ENCODE measurements at regions not wholly inside any gene's neighbourhood (a gene's known extent, or its start where the extent isn't known, plus 50 kb on each side); places are given as distances from the start of the nearest gene placed in this dataset.
"Not testable (repeated sequence)": the region's sequence is repeated elsewhere in the genome, so short reads cannot be mapped to it uniquely, and the experiment has no call there.

- DNase-seq: no peak
These were observed 843.9 kb downstream of the FRK start for GRCh38 chr6:115216835-115217234.

DNA sequence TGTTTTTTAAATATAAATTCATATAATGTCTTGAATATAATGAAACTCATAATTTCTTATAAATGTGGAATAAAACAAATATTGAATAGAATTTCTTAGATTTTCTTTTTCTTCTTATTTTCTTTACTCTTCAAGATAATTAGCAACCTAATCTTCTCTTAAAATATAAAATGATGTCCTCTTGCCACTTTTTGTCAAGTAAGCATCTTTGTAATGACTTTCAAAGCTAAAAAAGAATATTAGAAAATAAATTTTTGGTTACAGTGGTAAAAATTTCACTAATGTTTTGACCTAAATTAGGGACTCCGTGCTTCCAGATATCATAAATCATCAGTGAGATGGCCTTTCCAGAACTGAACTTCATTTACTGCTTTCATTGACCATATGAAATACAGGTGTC lies 846.4 kb downstream of the FRK start:
- DNase-seq: no peak

- no peak for DNase-seq
These were observed 857.3 kb downstream of the FRK start for GRCh38 chr6:115203381-115203780.

GRCh38 chr6:115194981-115195638 lies 852.3 kb upstream of the HS3ST5 start:
- peak; percentile 69 for DNase-seq

GRCh38 chr6:115191989-115192388 lies 849.2 kb upstream of the HS3ST5 start:
- no peak for DNase-seq

- no peak for DNase-seq
These were observed 847.7 kb upstream of the HS3ST5 start for GRCh38 chr6:115190534-115190933.

DNA sequence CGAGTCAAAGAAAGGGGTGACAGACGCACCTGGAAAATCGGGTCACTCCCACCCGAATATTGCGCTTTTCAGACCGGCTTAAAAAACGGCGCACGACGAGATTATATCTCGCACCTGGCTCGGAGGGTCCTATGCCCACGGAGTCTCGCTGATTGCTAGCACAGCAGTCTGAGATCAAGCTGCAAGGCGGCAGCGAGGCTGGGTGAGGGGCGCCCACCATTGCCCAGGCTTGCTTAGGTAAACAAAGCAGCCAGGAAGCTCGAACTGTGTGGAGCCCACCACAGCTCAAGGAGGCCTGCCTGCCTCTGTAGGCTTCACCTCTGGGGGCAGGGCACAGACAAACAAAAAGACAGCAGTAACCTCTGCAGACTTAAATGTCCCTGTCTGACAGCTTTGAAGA lies 832.6 kb upstream of the HS3ST5 start:
- not testable (repeated sequence) for DNase-seq

- DNase-seq: not testable (repeated sequence)
These were observed 823.1 kb upstream of the HS3ST5 start for GRCh38 chr6:115165912-115166311.

DNA sequence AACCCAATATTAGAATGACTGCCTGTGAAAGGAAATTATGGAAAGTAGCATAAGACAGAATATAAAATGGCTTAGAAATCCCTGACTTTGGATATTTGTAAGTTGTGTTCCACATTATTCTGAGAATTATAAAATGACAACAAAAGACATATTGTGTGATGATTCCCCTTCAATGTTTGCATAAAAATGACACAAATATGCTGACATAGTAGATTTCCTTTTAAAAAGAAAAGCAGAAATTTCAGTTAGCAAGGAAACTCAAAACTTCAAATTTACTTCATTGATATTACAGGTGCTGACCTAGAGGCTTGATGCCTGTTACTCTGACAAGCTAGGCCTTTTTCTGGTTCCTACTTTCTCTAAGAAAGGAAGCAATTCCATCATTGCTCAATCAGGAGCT lies 816.9 kb upstream of the HS3ST5 start:
- DNase-seq: no peak

GRCh38 chr6:115137910-115138309 lies 795.1 kb upstream of the HS3ST5 start:
- DNase-seq: no peak

DNA sequence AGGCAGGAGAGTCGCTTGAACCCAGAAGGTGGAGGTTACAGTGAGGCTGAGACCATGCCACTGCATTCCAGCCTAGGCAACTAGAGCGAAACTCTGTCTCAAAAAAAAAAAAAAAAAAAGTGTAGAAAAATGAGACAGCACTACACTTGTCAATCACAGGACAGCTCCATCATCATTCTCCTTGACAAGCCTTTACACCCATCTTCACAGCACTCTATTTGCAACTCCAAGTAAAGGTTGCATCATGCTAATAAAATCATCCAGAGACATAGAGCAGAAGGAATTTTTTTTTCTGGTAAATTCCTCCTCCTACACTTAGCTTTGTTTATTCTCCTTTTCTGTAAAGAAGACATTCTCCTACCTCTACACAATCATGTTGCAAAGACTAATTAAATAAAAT lies 791.0 kb upstream of the HS3ST5 start:
- DNase-seq: no peak

DNA sequence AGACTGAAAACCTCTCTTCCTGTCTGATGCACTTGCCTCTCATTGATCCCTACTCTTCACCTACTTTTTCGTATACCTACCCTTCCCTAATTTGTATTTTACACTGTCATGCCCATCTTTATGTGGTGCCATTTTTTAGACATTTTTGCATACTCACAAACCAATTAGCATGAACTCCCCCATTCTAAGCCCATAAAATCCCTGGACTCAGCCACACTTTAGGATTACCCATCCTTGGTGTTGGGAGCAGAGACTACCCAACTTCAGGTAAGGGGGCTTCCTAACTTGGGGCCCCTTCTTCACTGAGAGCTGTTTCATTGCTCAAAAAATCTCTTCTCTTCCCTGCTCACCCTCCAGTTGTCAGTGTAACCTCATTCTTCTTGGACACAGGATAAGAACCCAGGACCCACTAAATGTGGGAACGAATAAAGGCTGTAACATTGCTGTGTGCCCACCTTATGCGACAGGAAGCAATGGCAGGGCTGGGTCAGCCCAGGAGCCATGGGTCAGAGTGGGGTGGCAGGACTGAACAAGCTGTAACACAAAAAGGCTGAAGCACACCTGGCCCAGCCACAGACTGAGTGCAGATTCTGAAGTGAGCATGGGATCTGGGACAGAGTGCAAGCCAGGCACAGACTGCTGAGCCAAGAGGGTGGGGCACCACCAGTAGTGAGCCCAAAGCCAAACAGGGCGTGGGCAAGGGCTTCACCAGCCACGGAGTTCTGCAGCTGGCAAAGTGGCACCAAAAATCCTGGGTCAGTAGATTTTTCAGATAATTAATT lies 789.1 kb upstream of the HS3ST5 start:
- DNase-seq: no peak

GRCh38 chr6:115121513-115121912 lies 778.7 kb upstream of the HS3ST5 start:
- DNase-seq: not testable (repeated sequence)

GRCh38 chr6:115120391-115120790 lies 777.6 kb upstream of the HS3ST5 start:
- no peak for DNase-seq

DNA sequence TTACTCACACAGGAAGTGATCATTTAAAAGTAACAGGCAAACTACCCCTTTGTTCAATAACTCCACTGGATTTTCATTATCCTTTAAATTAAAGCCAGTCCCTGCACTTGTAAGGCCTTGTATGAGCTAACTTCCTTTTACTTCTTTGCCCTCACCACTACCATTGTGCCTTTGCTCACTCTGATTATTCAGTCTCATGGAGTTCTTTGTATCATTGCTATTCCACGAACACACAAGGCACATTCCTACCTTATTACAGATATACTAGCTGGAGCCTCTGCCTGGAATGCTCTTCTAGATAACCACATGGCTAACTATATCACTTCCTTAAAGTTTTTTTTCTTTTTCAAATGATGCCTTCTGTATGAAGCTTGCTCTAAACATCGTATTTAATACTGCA lies 748.6 kb upstream of the HS3ST5 start:
- no peak for DNase-seq

DNA sequence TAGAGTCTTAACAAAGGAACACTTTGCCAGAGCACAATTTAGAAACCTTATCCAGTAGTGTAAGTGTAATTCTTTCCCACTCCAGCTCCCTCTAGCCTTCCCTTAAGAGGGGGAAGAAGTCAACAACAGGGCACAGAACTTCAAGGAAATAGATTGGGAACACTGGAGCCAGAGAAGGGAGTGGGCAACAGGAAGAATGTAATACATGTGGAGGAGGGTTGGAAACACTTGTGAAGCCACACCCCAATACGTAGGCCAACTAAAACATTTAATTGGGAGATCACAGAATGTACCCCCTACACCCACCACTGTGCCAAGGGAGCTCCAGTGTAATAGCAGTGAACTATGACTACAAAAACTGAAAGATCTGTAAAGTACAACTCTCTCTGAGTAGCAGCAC lies 735.7 kb upstream of the HS3ST5 start:
- DNase-seq: no peak

DNA sequence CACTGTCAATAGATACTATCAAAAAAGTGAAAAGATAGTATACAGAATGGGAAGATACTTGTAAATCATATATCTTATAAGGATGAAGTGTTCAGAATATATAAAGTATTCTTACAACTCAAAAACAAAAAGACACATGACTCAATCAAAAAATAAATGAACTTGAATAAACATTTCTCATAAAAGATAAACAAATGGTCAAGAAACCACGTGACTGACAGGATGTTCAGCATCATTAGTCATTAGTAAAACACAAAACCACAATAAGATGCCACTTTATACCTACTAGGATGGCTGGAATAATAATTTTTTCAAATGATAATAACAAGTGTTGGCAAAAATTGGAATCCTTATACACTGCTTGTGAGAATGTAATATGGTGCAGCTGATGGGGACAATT lies 729.1 kb upstream of the HS3ST5 start:
- no peak for DNase-seq

DNA sequence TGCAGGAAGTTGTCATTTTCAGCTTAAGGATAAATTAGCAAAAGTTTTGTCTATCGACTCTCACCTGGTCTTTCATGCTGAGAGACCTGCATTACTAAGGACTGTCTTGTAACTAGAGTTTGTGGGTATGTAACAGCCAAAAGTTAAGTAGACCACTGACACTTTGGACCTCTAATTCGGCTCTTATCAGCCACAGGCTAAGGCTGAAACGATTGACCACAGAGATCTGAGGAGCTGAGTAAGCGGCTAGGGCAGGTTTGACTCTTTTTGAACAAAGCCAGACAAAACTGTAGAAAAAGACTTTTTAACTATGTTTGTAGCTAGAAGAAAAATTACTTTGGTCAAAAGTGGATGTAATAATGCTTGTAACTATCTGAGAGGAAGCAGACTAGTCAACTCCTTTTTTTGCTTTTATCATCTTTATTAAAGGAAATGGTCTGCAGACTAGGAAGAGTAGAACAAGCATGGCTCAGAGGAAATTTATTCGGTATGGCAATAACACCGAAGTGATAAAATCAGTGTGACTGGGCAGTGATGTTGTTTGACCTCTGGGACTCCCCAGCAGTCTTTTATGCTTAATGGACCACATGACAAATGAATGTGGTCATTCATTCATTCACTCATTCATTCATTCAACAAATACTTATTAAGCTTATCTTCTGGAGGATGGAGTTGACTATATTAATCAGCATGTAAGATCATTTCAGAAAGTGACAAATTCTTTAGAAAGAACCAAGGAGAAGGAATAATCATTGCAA lies 725.0 kb upstream of the HS3ST5 start:
- no peak for DNase-seq

DNA sequence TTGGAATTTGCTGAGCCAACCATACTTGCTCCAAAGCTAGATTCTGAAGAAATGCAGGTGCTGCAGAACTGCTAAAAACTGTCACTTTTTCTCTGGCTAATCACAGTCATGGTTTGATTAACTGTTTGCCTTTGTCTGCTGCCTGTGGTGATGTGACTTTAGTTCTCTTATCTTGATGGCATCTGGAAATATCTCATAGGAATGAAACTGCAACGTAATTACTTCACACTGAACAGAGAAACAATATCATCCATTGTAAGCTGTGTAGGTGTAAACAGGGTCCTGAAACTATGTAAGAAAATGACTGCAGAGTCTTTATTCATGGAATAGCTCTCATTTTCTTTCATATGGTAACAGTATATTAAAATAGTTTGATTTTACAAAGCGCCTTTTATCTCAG lies 721.9 kb upstream of the HS3ST5 start:
- DNase-seq: no peak

DNA sequence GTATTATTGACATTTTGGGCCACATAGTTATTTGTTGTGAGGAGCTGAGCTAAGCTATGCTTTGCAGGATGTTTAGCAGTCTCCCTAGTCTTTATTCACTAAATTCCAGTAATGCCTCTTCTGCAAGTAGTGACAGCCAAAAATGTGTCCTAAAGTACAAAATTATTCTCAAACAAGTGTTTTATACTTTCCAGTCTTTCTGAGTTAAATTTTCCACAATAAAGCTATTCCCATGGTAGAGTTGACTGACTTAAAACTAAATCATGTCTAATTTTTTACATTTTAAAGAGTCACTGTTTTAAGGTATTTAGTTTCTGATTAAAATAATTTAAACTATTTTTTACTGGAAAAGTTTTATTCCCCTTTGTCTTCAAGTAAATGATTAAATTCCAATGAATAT lies 717.8 kb upstream of the HS3ST5 start:
- DNase-seq: no peak

GRCh38 chr6:115058414-115059211 lies 715.8 kb upstream of the HS3ST5 start:
- DNase-seq: peak; percentile 91

DNA sequence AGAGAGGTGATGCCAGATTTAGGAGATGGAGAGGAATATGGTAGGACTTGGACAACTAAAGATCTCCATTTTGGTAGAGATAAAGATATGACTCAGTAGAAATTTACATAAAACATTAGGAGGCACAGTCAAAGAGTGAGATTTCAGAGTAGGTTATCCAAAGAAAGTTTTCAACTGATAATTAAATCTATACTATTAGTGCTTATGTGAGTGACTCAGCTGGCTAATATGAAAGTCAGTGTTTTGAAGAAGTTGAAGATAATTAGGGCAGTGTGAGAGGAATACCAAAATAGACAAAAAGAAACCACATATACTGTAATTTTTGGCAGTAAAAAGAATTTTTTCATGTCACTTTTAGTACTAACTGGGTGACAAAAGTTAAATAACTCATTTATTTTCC lies 712.8 kb upstream of the HS3ST5 start:
- DNase-seq: no peak

DNA sequence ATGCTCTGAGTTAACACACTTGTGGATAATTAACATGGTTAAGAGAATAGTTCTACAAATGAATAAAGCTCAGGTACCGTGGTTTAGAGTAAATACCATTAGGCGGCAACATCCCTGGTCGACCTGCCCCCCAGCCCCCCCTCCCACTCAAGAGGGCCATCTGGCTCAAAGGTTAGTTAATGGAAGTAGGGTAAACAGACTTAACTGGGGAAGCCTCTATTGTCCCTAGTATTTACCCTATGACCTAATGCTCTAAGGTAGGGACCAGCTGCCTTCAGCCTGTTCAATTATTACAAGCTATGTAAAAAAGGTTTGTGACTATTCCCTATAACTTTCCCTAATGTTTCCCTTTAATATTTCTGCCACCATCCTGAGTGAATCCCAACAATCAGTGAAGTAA lies 711.4 kb upstream of the HS3ST5 start:
- peak; percentile 94 for DNase-seq

Data from DMS153 (cell line).